HepG2 (cell line): ENCODE measurements at regions not wholly inside any gene's neighbourhood (a gene's known extent, or its start where the extent isn't known, plus 50 kb on each side); places are given as distances from the start of the nearest gene placed in this dataset.

Source experiments
- BHLHE40 ChIP-seq: IDR thresholded peaks from 2 replicates; pipeline ENCODE4 v1.6.1; 2011; ENCODE audit warnings: low read length, improper control_type of control experiment
- CBX5 ChIP-seq: sonication (generic); formaldehyde crosslinking; IDR thresholded peaks from 2 replicates; pipeline ENCODE4 v1.4.0; 2020; ENCODE audit warnings: missing genetic modification reagents, borderline replicate concordance
- HOMEZ ChIP-seq: IDR thresholded peaks from 2 replicates; pipeline ENCODE4 v1.6.1; 2016; ENCODE audit warnings: low read depth
- JDP2 ChIP-seq: sonication (generic); formaldehyde crosslinking; IDR thresholded peaks from 2 replicates; pipeline ENCODE4 v1.8.1; 2022; ENCODE audit warnings: missing genetic modification reagents, borderline replicate concordance
- LBX2 ChIP-seq: sonication (generic); formaldehyde crosslinking; IDR thresholded peaks from 2 replicates; pipeline ENCODE4 v1.5.0; 2020; ENCODE audit warnings: missing genetic modification reagents, mild to moderate bottlenecking, borderline replicate concordance
- MLLT10 ChIP-seq: sonication (generic); formaldehyde crosslinking; IDR thresholded peaks from 2 replicates; pipeline ENCODE4 v1.4.0; 2020; ENCODE audit warnings: missing genetic modification reagents
- MNT ChIP-seq: fragments of 450-650 bp; IDR thresholded peaks from 2 replicates; pipeline ENCODE4 v1.6.1; 2016
- MXD1 ChIP-seq: sonication (generic); formaldehyde crosslinking; IDR thresholded peaks from 2 replicates; pipeline ENCODE4 v1.4.0; 2020; ENCODE audit warnings: mild to moderate bottlenecking, missing genetic modification reagents
- NKX3-1 ChIP-seq: sonication (generic); formaldehyde crosslinking; IDR thresholded peaks from 2 replicates; pipeline ENCODE4 v1.5.0; 2020; ENCODE audit warnings: missing genetic modification reagents
- PHF21A ChIP-seq: sonication (generic); formaldehyde crosslinking; IDR thresholded peaks from 2 replicates; pipeline ENCODE4 v1.5.0; 2020; ENCODE audit warnings: mild to moderate bottlenecking, missing genetic modification reagents
- SOX13 ChIP-seq, 3 experiments: fragments of 450-650 bp in 1 of 3; sonication (generic) in 1 of 3; formaldehyde crosslinking in 1 of 3; IDR thresholded peaks in 2 of 3; conservative IDR thresholded peaks in 1 of 3; 2 replicates each; pipeline versions ENCODE4 v1.5.0 to v1.6.1; 2016 to 2020; ENCODE audit warnings: antibody characterized with exemption in 1 of 3, mild to moderate bottlenecking in 1 of 3, missing compliant biosample characterization in 1 of 3, missing genetic modification reagents in 1 of 3, moderate library complexity in 1 of 3
- ZNF280B ChIP-seq: sonication (generic); formaldehyde crosslinking; IDR thresholded peaks from 2 replicates; pipeline ENCODE4 v1.5.0; 2020; ENCODE audit warnings: missing genetic modification reagents, mild to moderate bottlenecking, borderline replicate concordance
- ZNF326 ChIP-seq: sonication (generic); formaldehyde crosslinking; IDR thresholded peaks from 2 replicates; pipeline ENCODE4 v1.4.0; 2020; ENCODE audit warnings: missing genetic modification reagents, borderline replicate concordance
- ZNF350 ChIP-seq: sonication (generic); formaldehyde crosslinking; IDR thresholded peaks from 2 replicates; pipeline ENCODE4 v1.4.0; 2020; ENCODE audit warnings: mild to moderate bottlenecking, low read depth, missing genetic modification reagents, borderline replicate concordance
- ZNF510 ChIP-seq: sonication (generic); formaldehyde crosslinking; IDR thresholded peaks from 2 replicates; pipeline ENCODE4 v1.4.0; 2020; ENCODE audit warnings: low read depth, mild to moderate bottlenecking, missing genetic modification reagents
- ZNF570 ChIP-seq: sonication (generic); formaldehyde crosslinking; IDR thresholded peaks from 2 replicates; pipeline ENCODE4 v1.4.0; 2020; ENCODE audit warnings: mild to moderate bottlenecking, missing genetic modification reagents, borderline replicate concordance
- TF ChIP-seq, protein P1 (sequence below): sonication (generic); formaldehyde crosslinking; IDR thresholded peaks from 2 replicates; pipeline ENCODE4 v1.5.0; 2020; ENCODE audit warnings: mild to moderate bottlenecking, missing genetic modification reagents, borderline replicate concordance
- TF ChIP-seq, protein P2 (sequence below): sonication (generic); formaldehyde crosslinking; IDR thresholded peaks from 2 replicates; pipeline ENCODE4 v1.4.0; 2020; ENCODE audit warnings: missing genetic modification reagents

DNA sequence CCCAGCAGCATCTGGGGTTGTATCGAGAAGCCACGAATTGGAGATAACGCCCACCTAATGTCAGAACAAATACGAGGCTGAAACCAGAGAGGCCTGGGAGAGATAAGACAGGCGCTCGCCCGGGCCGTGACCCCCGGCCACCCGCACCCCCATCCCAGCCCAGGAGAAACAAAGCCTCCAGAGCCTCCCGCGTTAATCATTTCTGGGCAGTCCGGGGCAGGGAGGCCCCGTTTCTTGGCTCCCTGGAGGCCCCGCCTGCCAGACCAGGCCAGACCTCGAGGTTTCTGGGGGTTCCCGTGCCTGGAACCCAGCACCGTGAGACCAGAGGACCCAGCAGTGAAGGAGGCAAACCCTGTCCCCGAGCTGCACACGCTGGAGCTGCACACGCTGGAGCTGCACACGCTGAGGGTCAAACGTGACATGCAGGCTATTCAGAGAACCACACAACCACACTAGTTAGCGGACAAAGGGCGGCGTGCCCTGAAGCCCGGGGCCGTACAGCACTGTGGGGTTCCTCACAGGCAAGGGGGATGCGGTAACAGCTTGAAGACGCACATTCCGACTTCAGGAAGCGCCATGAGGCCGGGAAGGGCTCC lies 53.4 kb downstream of the FOXL3 start (continued):
- TF ChIP-seq ZNF510 (CRISPR knock-in tag) (no peak), HOMEZ (CRISPR knock-in tag) (no peak), ZNF350 (CRISPR knock-in tag) (peak; percentile 19; the same call in 1 of the 2 replicates), ZNF326 (no peak), ZNF280B (CRISPR knock-in tag) (no peak), MNT (no peak), LBX2 (CRISPR knock-in tag) (no peak), MLLT10 (no peak), SOX13 (IDR thresholded peaks at IDR 0.05) (no peak), SOX13 (CRISPR knock-in tag; conservative IDR thresholded peaks at IDR 0.05 in 1 of 2, IDR thresholded peaks at IDR 0.05 in 1 of 2) (peak in 1 of 2 experiments; percentile 65; a peak in 2 of 4 replicates), CBX5 (CRISPR knock-in tag) (no peak), JDP2 (no peak), MXD1 (CRISPR knock-in tag) (no peak; the same call in 1 of the 2 replicates), PHF21A (CRISPR knock-in tag) (peak; percentile 87), ZNF570 (CRISPR knock-in tag) (no peak), BHLHE40 (peak; percentile 61), NKX3-1 (CRISPR knock-in tag) (no peak)
- TF ChIP-seq, protein P1, sequence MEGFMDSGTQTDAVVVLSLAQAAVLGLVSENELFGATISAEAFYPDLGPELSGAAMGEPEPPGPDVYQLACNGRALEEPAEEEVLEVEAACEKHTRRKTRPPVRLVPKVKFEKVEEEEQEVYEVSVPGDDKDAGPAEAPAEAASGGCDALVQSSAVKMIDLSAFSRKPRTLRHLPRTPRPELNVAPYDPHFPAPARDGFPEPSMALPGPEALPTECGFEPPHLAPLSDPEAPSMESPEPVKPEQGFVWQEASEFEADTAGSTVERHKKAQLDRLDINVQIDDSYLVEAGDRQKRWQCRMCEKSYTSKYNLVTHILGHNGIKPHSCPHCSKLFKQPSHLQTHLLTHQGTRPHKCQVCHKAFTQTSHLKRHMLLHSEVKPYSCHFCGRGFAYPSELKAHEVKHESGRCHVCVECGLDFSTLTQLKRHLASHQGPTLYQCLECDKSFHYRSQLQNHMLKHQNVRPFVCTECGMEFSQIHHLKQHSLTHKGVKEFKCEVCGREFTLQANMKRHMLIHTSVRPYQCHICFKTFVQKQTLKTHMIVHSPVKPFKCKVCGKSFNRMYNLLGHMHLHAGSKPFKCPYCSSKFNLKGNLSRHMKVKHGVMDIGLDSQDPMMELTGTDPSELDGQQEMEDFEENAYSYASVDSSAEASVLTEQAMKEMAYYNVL (CRISPR knock-in tag): no peak
- TF ChIP-seq, protein P2, sequence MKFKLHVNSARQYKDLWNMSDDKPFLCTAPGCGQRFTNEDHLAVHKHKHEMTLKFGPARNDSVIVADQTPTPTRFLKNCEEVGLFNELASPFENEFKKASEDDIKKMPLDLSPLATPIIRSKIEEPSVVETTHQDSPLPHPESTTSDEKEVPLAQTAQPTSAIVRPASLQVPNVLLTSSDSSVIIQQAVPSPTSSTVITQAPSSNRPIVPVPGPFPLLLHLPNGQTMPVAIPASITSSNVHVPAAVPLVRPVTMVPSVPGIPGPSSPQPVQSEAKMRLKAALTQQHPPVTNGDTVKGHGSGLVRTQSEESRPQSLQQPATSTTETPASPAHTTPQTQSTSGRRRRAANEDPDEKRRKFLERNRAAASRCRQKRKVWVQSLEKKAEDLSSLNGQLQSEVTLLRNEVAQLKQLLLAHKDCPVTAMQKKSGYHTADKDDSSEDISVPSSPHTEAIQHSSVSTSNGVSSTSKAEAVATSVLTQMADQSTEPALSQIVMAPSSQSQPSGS (CRISPR knock-in tag): no peak
